HFF-Myc (cell line): ENCODE measurements at regions not wholly inside any gene's neighbourhood (a gene's known extent, or its start where the extent isn't known, plus 50 kb on each side); places are given as distances from the start of the nearest gene placed in this dataset.

Source experiments
- DNase-seq: peaks from one replicate; pipeline ENCODE4 v3.0.0-alpha.2; 2011; ENCODE audit warnings: low read depth; ENCODE audit errors: extremely low read depth
- H3K4me3 ChIP-seq: replicated peaks from 2 replicates; pipeline ENCODE4 v1.5.1; 2011; ENCODE audit warnings: low read depth, mild to moderate bottlenecking, control low read depth, low read length
- CTCF ChIP-seq: IDR thresholded peaks from 2 replicates; pipeline ENCODE4 v1.5.1; 2012; ENCODE audit warnings: mild to moderate bottlenecking, low read depth, low read length, control low read depth; ENCODE audit errors: missing control alignments

- DNase-seq: no peak
- no peak overlapping the region for H3K4me3 ChIP-seq
- no peak for TF ChIP-seq CTCF
Observed at GRCh38 chr11:31879681-31880080, 68.6 kb upstream of the PAX6 start.

GRCh38 chr11:31877863-31878262 is 66.7 kb upstream of the PAX6 start:
- DNase-seq: no peak
- TF ChIP-seq CTCF: no peak
- no peak overlapping the region for H3K4me3 ChIP-seq

GRCh38 chr11:31877083-31877482 is 66.0 kb upstream of the PAX6 start:
- TF ChIP-seq CTCF: no peak
- no peak overlapping the region for H3K4me3 ChIP-seq
- DNase-seq: no peak

- no peak for TF ChIP-seq CTCF
- DNase-seq: no peak
Observed at GRCh38 chr11:31875866-31876560, 64.9 kb upstream of the PAX6 start.

GRCh38 chr11:31874631-31875191 is 63.6 kb upstream of the PAX6 start:
- TF ChIP-seq CTCF: no peak
- no peak overlapping the region for H3K4me3 ChIP-seq
- no peak for DNase-seq

More at GRCh38 chr11:31875866-31876560, 64.9 kb upstream of the PAX6 start:
- H3K4me3 ChIP-seq: no peak overlapping the region

GRCh38 chr11:31873124-31873523 is 62.0 kb upstream of the PAX6 start:
- no peak for TF ChIP-seq CTCF

GRCh38 chr11:31872076-31872443 is 60.9 kb upstream of the PAX6 start:
- no peak for TF ChIP-seq CTCF
- DNase-seq: no peak
- no peak overlapping the region for H3K4me3 ChIP-seq

More at GRCh38 chr11:31873124-31873523, 62.0 kb upstream of the PAX6 start:
- no peak overlapping the region for H3K4me3 ChIP-seq
- no peak for DNase-seq
